Lower lobe of right lung (tissue), 2 donors: ENCODE measurements at regions not wholly inside any gene's neighbourhood (a gene's known extent, or its start where the extent isn't known, plus 50 kb on each side); places are given as distances from the start of the nearest gene placed in this dataset.

ENCODE experiments used
- ATAC-seq, 2 donors: fragments of 200-7000 bp; cut with Tn5 transposase; one replicate each; pipeline ENCODE4 v1.9.1; 2020 to 2022; ENCODE audit warnings: mild to moderate bottlenecking in 2 of 2, moderate library complexity in 2 of 2
- DNase-seq: peaks from one replicate; pipeline ENCODE4 v3.0.0-alpha.2; 2020
- H3K27ac ChIP-seq: fragments of 200-600 bp; one replicate; pipeline ENCODE4 v1.8.0; 2022
- H3K27me3 ChIP-seq: fragments of 200-600 bp; one replicate; pipeline ENCODE4 v1.8.0; 2022; ENCODE audit warnings: low read depth
- H3K36me3 ChIP-seq: fragments of 200-600 bp; one replicate; pipeline ENCODE4 v1.8.0; 2022; ENCODE audit warnings: mild to moderate bottlenecking
- H3K4me1 ChIP-seq: fragments of 200-600 bp; one replicate; pipeline ENCODE4 v1.8.0; 2022
- H3K4me3 ChIP-seq: fragments of 200-600 bp; one replicate; pipeline ENCODE4 v1.8.0; 2022; ENCODE audit warnings: mild to moderate bottlenecking
- H3K9me3 ChIP-seq: fragments of 200-600 bp; one replicate; pipeline ENCODE4 v1.8.0; 2022
- CTCF ChIP-seq: fragments of 200-600 bp; IDR thresholded peaks from one replicate; pipeline ENCODE4 v1.8.0; 2022; ENCODE audit warnings: antibody characterized with exemption, mild to moderate bottlenecking
- intact Hi-C: fragments of 100-400 bp; cut with DNase I; formaldehyde crosslinking; loops from one replicate; pipeline ENCODE4 v1.11.0; 2022
- donor health status: DM: no; HTN: yes; CAD: no; lungs with severe emphysema.

- no peak for ATAC-seq
These were observed 336.9 kb downstream of the DUSP6 start for GRCh38 chr12:89015419-89015818.

GRCh38 chr12:88998421-88998820 lies 353.9 kb downstream of the DUSP6 start:
- H3K9me3 ChIP-seq: no peaks in the 10 kb centered on the region
- TF ChIP-seq CTCF: no peak
- H3K36me3 ChIP-seq: no peaks in the 10 kb centered on the region
- DNase-seq (no peak), ATAC-seq (no peak)
- intact Hi-C loops: no loop called here
- peaks cover 2% of the 10 kb centered on the region for H3K4me1 ChIP-seq
- no peak overlapping the region for H3K4me3 ChIP-seq
- H3K27me3 ChIP-seq: no peaks in the 10 kb centered on the region
- H3K27ac ChIP-seq: no peak overlapping the region

More at GRCh38 chr12:89015419-89015818, 336.9 kb downstream of the DUSP6 start:
- no peaks in the 10 kb centered on the region for H3K36me3 ChIP-seq
- intact Hi-C loops: loop anchor here (5.0 kb wide), 1 partner anchor 512 kb away; the partner anchor contains the start of gene POC1B
- H3K27ac ChIP-seq: no peak overlapping the region
- no peak overlapping the region for H3K4me3 ChIP-seq
- H3K9me3 ChIP-seq: no peaks in the 10 kb centered on the region
- no peak for DNase-seq
- H3K27me3 ChIP-seq: no peaks in the 10 kb centered on the region
- peaks cover 14% of the 10 kb centered on the region for H3K4me1 ChIP-seq
- no peak for TF ChIP-seq CTCF

GRCh38 chr12:88996200-88996788 lies 356.0 kb downstream of the DUSP6 start:
- Histone ChIP-seq H3K4me3 (no peak overlapping the region), H3K36me3 (no peaks in the 10 kb centered on the region), H3K4me1 (peaks cover 7% of the 10 kb centered on the region), H3K27me3 (no peaks in the 10 kb centered on the region), H3K27ac (no peak overlapping the region), H3K9me3 (no peaks in the 10 kb centered on the region)
- no peak for TF ChIP-seq CTCF
- ATAC-seq (no peak), DNase-seq (no peak)
- intact Hi-C loops: no loop called here

GRCh38 chr12:88994971-88995370 lies 357.3 kb downstream of the DUSP6 start:
- H3K4me3 ChIP-seq: no peak overlapping the region
- DNase-seq (no peak), ATAC-seq (no peak)
- no peaks in the 10 kb centered on the region for H3K36me3 ChIP-seq
- H3K27ac ChIP-seq: no peak overlapping the region
- H3K9me3 ChIP-seq: no peaks in the 10 kb centered on the region
- no peak for TF ChIP-seq CTCF
- H3K4me1 ChIP-seq: peaks cover 7% of the 10 kb centered on the region
- intact Hi-C loops: no loop called here
- H3K27me3 ChIP-seq: no peaks in the 10 kb centered on the region

DNA sequence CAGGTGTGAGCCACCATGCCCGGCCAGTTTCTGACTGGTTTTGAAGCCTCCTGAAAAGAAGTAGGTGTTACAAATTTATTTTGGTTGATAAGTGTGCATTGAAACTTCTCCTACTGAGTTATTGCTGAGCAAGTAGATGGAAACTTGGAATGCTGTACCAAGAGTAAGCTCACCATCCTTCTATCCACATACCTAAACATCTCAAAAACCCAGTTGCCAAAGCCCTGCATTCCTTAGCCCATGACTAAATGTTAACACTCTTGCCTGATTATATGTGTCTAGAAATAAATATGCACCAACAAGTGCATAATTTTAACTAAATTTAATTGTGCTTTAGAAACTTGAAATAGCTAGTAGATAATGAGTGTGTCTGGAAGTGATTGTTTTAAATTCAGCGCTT lies 357.8 kb downstream of the DUSP6 start:
- no peak for TF ChIP-seq CTCF
- no peaks in the 10 kb centered on the region for H3K9me3 ChIP-seq
- H3K36me3 ChIP-seq: no peaks in the 10 kb centered on the region
- intact Hi-C loops: no loop called here
- peaks cover 7% of the 10 kb centered on the region for H3K4me1 ChIP-seq
- no peak for DNase-seq
- H3K4me3 ChIP-seq: no peak overlapping the region
- no peak for ATAC-seq
- H3K27ac ChIP-seq: no peak overlapping the region
- H3K27me3 ChIP-seq: no peaks in the 10 kb centered on the region

DNA sequence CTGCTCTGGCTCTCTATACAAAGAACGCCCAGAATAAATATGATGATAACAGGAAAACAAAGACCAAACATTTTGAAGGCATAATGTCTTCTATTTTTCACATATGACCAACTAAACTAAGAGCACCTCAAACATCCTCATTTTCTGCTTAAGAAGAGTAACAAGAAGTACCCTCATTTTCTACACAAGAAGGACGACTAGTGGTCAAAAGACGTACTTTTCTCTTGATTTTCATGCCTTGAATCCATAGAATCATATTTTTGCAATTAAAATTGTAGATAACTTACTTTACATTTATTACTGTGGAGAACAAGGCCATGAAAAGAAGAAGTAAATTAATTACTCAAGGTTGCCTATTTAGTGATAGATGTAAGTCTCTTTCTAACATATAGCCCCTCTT lies 358.6 kb downstream of the DUSP6 start:
- DNase-seq (no peak), ATAC-seq (peak in 1 of 2 donors; percentile 68)
- H3K4me3 ChIP-seq: no peak overlapping the region
- H3K9me3 ChIP-seq: no peaks in the 10 kb centered on the region
- intact Hi-C loops: no loop called here
- no peaks in the 10 kb centered on the region for H3K27me3 ChIP-seq
- H3K27ac ChIP-seq: no peak overlapping the region
- H3K36me3 ChIP-seq: no peaks in the 10 kb centered on the region
- peaks cover 7% of the 10 kb centered on the region for H3K4me1 ChIP-seq
- peak; percentile 53 for TF ChIP-seq CTCF
